Femur (tissue), 1 donor: ENCODE measurements at regions not wholly inside any gene's neighbourhood (a gene's known extent, or its start where the extent isn't known, plus 50 kb on each side); places are given as distances from the start of the nearest gene placed in this dataset.
"Not testable (repeated sequence)": the region's sequence is repeated elsewhere in the genome, so short reads cannot be mapped to it uniquely, and the experiment has no call there.

Source experiments
- DNase-seq: peaks from one replicate; pipeline ENCODE4 v3.0.0-alpha.2; 2017

DNA sequence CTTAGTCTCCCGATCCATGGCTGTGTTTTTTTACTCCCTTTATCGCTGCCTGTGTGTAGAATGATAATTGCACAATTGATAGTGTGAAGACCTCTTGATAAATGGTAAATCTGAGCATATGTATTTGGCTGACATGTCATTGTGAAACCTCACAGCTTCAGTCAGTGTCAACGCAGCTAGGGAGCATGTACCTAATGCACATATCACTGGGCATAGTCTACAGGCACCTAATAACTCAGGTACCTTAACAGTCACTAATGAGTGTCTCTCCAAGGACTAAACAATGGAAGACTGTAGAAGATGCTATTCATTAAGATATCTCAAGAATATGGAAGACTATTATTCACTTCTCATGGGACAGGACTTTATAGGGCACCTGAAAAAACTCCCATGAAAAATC lies 101.0 kb upstream of the PTPN20 start:
- DNase-seq = not testable (repeated sequence)

- DNase-seq = not testable (repeated sequence)
Observed at GRCh38 chr10:46816126-46816525, 95.1 kb upstream of the PTPN20 start.

DNA sequence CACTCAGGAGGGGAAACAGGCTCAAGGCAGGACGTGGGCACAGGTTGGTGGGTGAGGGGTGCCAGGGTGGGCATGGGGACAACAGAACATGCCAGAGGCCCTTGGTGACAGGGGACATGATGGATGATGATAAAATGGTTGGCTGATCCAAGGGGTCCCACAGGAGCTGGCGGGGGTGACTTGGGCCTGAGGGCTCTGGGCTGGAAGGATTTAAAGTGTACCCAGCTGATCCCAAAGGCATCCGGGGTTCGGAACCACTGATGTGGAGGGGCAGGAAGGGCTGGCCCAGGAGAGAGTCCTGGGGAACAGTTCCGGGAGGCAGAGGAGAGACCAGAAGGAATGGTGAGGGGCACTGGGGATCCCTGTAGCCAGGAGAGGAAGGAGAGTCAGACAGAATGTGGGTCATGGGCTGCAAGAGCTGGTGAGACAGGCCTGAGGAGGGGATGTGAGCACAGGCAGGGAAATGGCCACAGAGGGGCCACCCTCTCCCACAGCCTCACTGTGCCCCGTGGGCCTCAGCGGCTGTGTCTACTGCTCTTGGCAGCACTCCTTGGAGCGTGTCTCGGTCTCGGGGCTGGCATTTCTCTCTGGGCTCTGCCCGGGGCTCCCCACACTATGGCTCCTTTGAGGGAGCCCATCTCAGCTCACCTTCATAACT lies 70.7 kb upstream of the PTPN20 start:
- peak; percentile 14 for DNase-seq

DNA sequence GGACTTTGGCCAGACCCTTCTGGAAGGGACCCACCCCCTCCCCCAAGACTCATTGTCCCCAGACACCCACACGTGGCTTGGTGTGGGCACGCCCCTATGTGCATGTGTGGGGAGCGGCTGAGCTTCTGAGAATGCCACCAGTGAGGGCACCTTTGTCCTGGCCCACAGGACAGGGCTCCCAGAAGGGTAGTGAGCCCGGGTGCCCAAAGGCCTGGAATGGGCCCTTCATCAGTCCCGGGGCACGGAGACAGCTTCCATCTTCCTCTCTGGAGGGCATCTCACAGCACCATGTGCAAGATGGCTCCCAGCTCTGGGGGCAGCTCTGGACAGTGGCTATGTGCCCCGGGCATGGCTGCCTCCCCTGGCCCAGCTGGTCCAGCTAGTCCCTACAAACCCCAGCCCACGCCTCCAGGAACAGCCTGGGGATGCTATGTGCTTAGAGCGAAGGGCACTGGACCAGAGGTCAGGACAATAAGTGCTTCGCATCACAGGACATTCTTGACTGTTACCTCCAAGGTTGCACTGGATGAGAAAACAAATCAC lies 70.1 kb upstream of the PTPN20 start:
- DNase-seq = not testable (repeated sequence)

DNA sequence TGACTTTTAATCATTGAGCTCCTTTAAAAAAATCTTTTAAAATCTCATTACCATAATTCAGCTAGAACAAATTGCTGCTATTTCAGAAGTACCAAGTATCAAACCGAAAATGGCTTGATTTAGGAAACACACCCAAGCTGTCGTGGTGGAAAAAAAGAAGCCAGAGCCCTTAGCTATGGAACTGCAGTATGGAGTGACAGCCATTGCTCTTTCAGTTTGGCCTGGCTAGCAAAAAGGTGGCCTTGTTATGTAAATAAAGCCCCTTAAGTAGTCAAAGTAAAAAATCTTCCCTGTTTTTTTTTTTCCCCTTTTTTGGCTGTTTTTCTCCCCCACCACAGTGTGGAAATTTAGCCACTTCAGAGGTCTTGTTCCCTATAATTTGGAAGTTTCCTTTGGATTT lies 66.0 kb upstream of the PTPN20 start:
- not testable (repeated sequence) for DNase-seq

GRCh38 chr10:46845640-46846039 lies 65.6 kb upstream of the PTPN20 start:
- DNase-seq = not testable (repeated sequence)

DNA sequence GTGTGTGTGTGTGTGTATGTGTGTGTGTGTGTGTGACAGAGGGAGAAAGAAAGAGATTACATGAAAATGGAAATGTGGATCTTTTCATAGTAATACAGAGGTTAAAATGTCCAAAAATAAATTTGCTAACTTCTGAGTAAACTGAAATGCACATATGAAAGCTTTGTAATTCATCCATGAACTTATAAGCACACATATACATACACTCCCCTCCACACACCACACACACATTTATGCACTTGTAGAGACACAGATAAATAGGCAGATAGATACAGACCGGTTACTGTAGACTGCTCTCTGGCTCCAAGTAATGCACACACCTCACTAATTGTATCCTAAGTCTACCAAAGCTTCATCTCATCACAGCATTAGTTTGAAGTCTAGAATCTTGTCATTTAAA lies 50.5 kb upstream of the PTPN20 start:
- not testable (repeated sequence) for DNase-seq
